HL-60/S4 (cell line): ENCODE measurements at regions not wholly inside any gene's neighbourhood (a gene's known extent, or its start where the extent isn't known, plus 50 kb on each side); places are given as distances from the start of the nearest gene placed in this dataset.

ENCODE experiments used
- in situ Hi-C: fragments of 300-500 bp; cut with MboI; formaldehyde crosslinking; loops from 2 replicates; pipeline ENCODE4 v1.14.3; 2022; ENCODE audit warnings: low sequenced_read_pairs

GRCh38 chr3:151990696-151991376 is 117.4 kb downstream of the SUCNR1 start:
- in situ Hi-C loops, result no loop called here

GRCh38 chr3:151992326-151993041 is 119.0 kb downstream of the SUCNR1 start:
- in situ Hi-C loops, result no loop called here

GRCh38 chr3:151995091-151995490 is 121.6 kb downstream of the SUCNR1 start:
- in situ Hi-C loops, result no loop called here

GRCh38 chr3:151998744-151999143 is 125.3 kb downstream of the SUCNR1 start:
- in situ Hi-C loops, result no loop called here

GRCh38 chr3:151999936-152000335 is 126.5 kb downstream of the SUCNR1 start:
- in situ Hi-C loops, result no loop called here

GRCh38 chr3:152011812-152012735 is 138.6 kb downstream of the SUCNR1 start:
- in situ Hi-C loops, result no loop called here

- in situ Hi-C loops, result no loop called here
Measured at GRCh38 chr3:152019508-152019907, 146.1 kb downstream of the SUCNR1 start.

GRCh38 chr3:152021951-152022461 is 148.6 kb downstream of the SUCNR1 start:
- in situ Hi-C loops, result no loop called here

GRCh38 chr3:152026033-152026556 is 152.7 kb downstream of the SUCNR1 start:
- in situ Hi-C loops, result no loop called here

- in situ Hi-C loops, result no loop called here
Measured at GRCh38 chr3:152030320-152030719, 156.9 kb downstream of the SUCNR1 start.

- in situ Hi-C loops, result no loop called here
Measured at GRCh38 chr3:152031321-152031720, 157.9 kb downstream of the SUCNR1 start.

GRCh38 chr3:152037297-152037696 is 163.9 kb downstream of the SUCNR1 start:
- in situ Hi-C loops, result no loop called here

GRCh38 chr3:152037953-152038352 is 164.5 kb downstream of the SUCNR1 start:
- in situ Hi-C loops, result no loop called here

GRCh38 chr3:152038490-152038889 is 165.0 kb downstream of the SUCNR1 start:
- in situ Hi-C loops, result no loop called here

- in situ Hi-C loops, result no loop called here
Measured at GRCh38 chr3:152039887-152040286, 166.4 kb downstream of the SUCNR1 start.

- in situ Hi-C loops, result no loop called here
Measured at GRCh38 chr3:152040319-152040718, 166.9 kb downstream of the SUCNR1 start.

- in situ Hi-C loops, result no loop called here
Measured at GRCh38 chr3:152043620-152044019, 170.2 kb downstream of the SUCNR1 start.

GRCh38 chr3:152046280-152046679 is 172.8 kb downstream of the SUCNR1 start:
- in situ Hi-C loops, result no loop called here

GRCh38 chr3:152047465-152047864 is 174.0 kb downstream of the SUCNR1 start:
- in situ Hi-C loops, result no loop called here

- in situ Hi-C loops, result no loop called here
Measured at GRCh38 chr3:152048831-152049230, 175.4 kb downstream of the SUCNR1 start.

- in situ Hi-C loops, result no loop called here
Measured at GRCh38 chr3:152050903-152051302, 177.5 kb downstream of the SUCNR1 start.
